HS-27A (cell line): ENCODE measurements at regions not wholly inside any gene's neighbourhood (a gene's known extent, or its start where the extent isn't known, plus 50 kb on each side); places are given as distances from the start of the nearest gene placed in this dataset.
"Not testable (repeated sequence)": the region's sequence is repeated elsewhere in the genome, so short reads cannot be mapped to it uniquely, and the experiment has no call there.

Source experiments
- DNase-seq: peaks from one replicate; pipeline ENCODE4 v3.0.0-alpha.2; 2012; ENCODE audit warnings: low read depth, missing footprints

- no peak for DNase-seq
These were observed 177.9 kb downstream of the GALC start for GRCh38 chr14:87815121-87815520.

- DNase-seq, result no peak
These were observed 179.3 kb downstream of the GALC start for GRCh38 chr14:87813686-87814085.

- no peak for DNase-seq
These were observed 179.8 kb downstream of the GALC start for GRCh38 chr14:87813211-87813610.

- DNase-seq, result no peak
These were observed 181.7 kb downstream of the GALC start for GRCh38 chr14:87811246-87811645.

GRCh38 chr14:87810711-87811110, 182.3 kb downstream of the GALC start:
- no peak for DNase-seq

- DNase-seq, result no peak
These were observed 183.7 kb downstream of the GALC start for GRCh38 chr14:87809261-87809660.

GRCh38 chr14:87805315-87805723, 187.7 kb downstream of the GALC start:
- DNase-seq, result no peak

- no peak for DNase-seq
These were observed 192.8 kb downstream of the GALC start for GRCh38 chr14:87800216-87800615.

GRCh38 chr14:87799400-87799799, 193.6 kb downstream of the GALC start:
- no peak for DNase-seq

GRCh38 chr14:87797001-87797400, 196.0 kb downstream of the GALC start:
- DNase-seq, result no peak

GRCh38 chr14:87794561-87794960, 198.4 kb downstream of the GALC start:
- no peak for DNase-seq

GRCh38 chr14:87785897-87786296, 207.1 kb downstream of the GALC start:
- DNase-seq, result no peak

GRCh38 chr14:87784386-87784785, 208.6 kb downstream of the GALC start:
- no peak for DNase-seq

- DNase-seq, result no peak
These were observed 209.9 kb downstream of the GALC start for GRCh38 chr14:87783071-87783470.

- DNase-seq, result no peak
These were observed 220.1 kb downstream of the GALC start for GRCh38 chr14:87772854-87773253.

- DNase-seq, result no peak
These were observed 225.4 kb downstream of the GALC start for GRCh38 chr14:87767567-87767901.

- no peak for DNase-seq
These were observed 234.1 kb downstream of the GALC start for GRCh38 chr14:87758876-87759275.

GRCh38 chr14:87756661-87757060, 236.3 kb downstream of the GALC start:
- DNase-seq, result no peak

- DNase-seq, result no peak
These were observed 238.3 kb downstream of the GALC start for GRCh38 chr14:87754520-87755223.

- no peak for DNase-seq
These were observed 244.4 kb downstream of the GALC start for GRCh38 chr14:87748558-87748957.

- no peak for DNase-seq
These were observed 247.4 kb downstream of the GALC start for GRCh38 chr14:87745507-87746118.

GRCh38 chr14:87734577-87735360, 258.2 kb downstream of the GALC start:
- not testable (repeated sequence) for DNase-seq

- not testable (repeated sequence) for DNase-seq
These were observed 259.9 kb downstream of the GALC start for GRCh38 chr14:87733115-87733514.
